HUES64 (cell line): ENCODE measurements at regions not wholly inside any gene's neighbourhood (a gene's known extent, or its start where the extent isn't known, plus 50 kb on each side); places are given as distances from the start of the nearest gene placed in this dataset.

ENCODE experiments used
- H3K27ac ChIP-seq: 2 replicates; pipeline ENCODE4 v1.7.0; 2013; ENCODE audit warnings: low read depth, low read length, inconsistent platforms
- H3K27me3 ChIP-seq: 2 replicates; pipeline ENCODE4 v1.6.1; 2013; ENCODE audit warnings: mild to moderate bottlenecking, low read length; ENCODE audit not compliant: insufficient read depth
- H3K36me3 ChIP-seq: 2 replicates; pipeline ENCODE4 v1.6.1; 2013; ENCODE audit warnings: mild to moderate bottlenecking, low read length; ENCODE audit not compliant: insufficient read depth
- H3K4me1 ChIP-seq: 2 replicates; pipeline ENCODE4 v1.6.1; 2013; ENCODE audit warnings: mild to moderate bottlenecking, low read length, moderate library complexity; ENCODE audit not compliant: insufficient read depth
- H3K4me3 ChIP-seq: 2 replicates; pipeline ENCODE4 v1.5.1; 2013; ENCODE audit warnings: mild to moderate bottlenecking, low read length, moderate library complexity
- H3K9ac ChIP-seq: 2 replicates; pipeline ENCODE4 v1.6.1; 2013; ENCODE audit warnings: mild to moderate bottlenecking, low read depth, low read length
- H3K9me3 ChIP-seq: 2 replicates; pipeline ENCODE4 v1.6.1; 2013; ENCODE audit warnings: low read depth, low read length; ENCODE audit not compliant: insufficient read depth
- WGBS: fragments of 150-250, 120-280 bp; methylation state at CpG from one replicate; pipeline ENCODE4 v1.1.7; 2013; ENCODE audit warnings: missing lambda C conversion rate; 5-methylcytosine and 5-hydroxymethylcytosine counted together

DNA sequence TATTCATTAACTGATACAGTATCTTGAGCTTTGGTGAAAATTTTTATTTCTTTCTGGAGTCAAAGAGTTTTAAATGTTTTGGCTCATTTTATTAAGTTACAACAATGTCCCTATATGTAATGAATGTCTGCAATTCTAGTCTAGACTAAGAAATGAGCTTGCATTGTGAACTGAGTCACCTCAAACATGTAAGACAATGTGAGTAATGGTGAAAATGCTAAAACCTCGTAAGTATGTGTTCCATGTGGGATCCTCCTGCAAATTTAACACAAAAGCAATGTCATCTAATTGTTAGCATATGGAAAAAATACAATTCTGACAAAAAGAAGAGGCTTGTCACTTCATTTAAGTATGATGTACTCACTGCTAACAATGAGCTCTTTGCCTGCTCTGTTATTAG, 480.5 kb upstream of the FSTL5 start:
- Histone ChIP-seq H3K4me3 (no peak overlapping the region), H3K36me3 (no peaks in the 10 kb centered on the region), H3K27me3 (no peaks in the 10 kb centered on the region), H3K9me3 (no peaks in the 10 kb centered on the region), H3K9ac (no peak overlapping the region), H3K4me1 (no peaks in the 10 kb centered on the region), H3K27ac (no peak overlapping the region)
- WGBS = 75% methylated on average over 1 of the region's 1 CpG

DNA sequence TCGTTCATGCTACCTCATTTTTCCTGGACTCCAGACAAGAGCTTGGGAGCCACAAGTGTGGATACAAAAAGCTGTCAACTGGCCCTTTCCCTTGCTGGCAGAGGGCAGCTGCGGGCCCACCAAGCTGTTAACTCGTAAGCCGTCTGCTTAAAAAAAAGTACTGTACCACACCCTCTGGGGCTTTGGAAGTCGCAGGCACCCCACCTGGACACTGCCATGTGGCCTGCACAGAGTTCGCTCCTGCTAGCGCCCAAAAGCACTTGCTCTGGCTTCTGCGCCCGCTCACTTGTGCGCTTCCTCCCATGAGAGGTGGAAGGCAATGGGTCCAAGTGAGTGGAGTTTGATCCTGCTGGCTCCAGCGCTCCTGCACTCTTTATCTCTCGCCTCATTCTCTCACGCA, 476.4 kb upstream of the FSTL5 start:
- Histone ChIP-seq H3K9me3 (no peaks in the 10 kb centered on the region), H3K27me3 (no peaks in the 10 kb centered on the region), H3K4me3 (no peak overlapping the region), H3K9ac (no peak overlapping the region), H3K36me3 (no peaks in the 10 kb centered on the region), H3K27ac (no peak overlapping the region), H3K4me1 (no peaks in the 10 kb centered on the region)
- WGBS = 96% methylated on average over 13 of the region's 13 CpGs

GRCh38 chr4:162634390-162634789, 470.6 kb upstream of the FSTL5 start:
- Histone ChIP-seq H3K4me1 (no peaks in the 10 kb centered on the region), H3K9me3 (no peaks in the 10 kb centered on the region), H3K36me3 (no peaks in the 10 kb centered on the region), H3K27me3 (no peaks in the 10 kb centered on the region), H3K4me3 (no peak overlapping the region), H3K27ac (no peak overlapping the region), H3K9ac (no peak overlapping the region)
- 85% methylated on average over 2 of the region's 2 CpGs for WGBS

GRCh38 chr4:162622664-162623063, 458.9 kb upstream of the FSTL5 start:
- WGBS = 95% methylated on average over 2 of the region's 2 CpGs
- H3K36me3 ChIP-seq = no peaks in the 10 kb centered on the region
- no peak overlapping the region for H3K4me3 ChIP-seq
- no peaks in the 10 kb centered on the region for H3K27me3 ChIP-seq
- no peak overlapping the region for H3K9ac ChIP-seq
- no peaks in the 10 kb centered on the region for H3K4me1 ChIP-seq
- H3K9me3 ChIP-seq = no peaks in the 10 kb centered on the region
- no peak overlapping the region for H3K27ac ChIP-seq

GRCh38 chr4:162610116-162610515, 446.3 kb upstream of the FSTL5 start:
- no peaks in the 10 kb centered on the region for H3K9me3 ChIP-seq
- H3K4me1 ChIP-seq = peaks cover 11% of the 10 kb centered on the region
- no peak overlapping the region for H3K4me3 ChIP-seq
- no peaks in the 10 kb centered on the region for H3K36me3 ChIP-seq
- peak overlapping the region; percentile 34; the same call in 1 of the 2 replicates for H3K27ac ChIP-seq
- no peaks in the 10 kb centered on the region for H3K27me3 ChIP-seq
- H3K9ac ChIP-seq = no peak overlapping the region

DNA sequence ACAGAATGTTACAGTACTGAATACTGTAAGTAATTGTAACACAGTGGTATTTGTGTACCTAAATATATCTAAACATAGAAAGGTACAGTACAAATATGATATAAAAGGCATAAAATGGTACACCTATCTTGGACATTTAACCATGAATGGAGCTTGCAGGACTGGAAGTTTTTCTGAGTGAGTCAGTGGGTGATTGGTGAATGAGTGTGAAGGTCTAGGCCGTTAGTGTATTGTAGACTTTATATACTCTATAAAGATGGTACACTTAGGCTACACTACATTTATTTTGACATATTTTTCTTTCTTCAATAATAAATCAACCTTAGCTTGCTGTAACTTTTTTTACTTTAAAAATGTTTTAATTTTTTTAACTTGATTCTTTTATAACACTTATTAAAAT, 422.5 kb upstream of the FSTL5 start:
- H3K27ac ChIP-seq = no peak overlapping the region
- H3K9me3 ChIP-seq = no peaks in the 10 kb centered on the region
- no peaks in the 10 kb centered on the region for H3K4me1 ChIP-seq
- H3K27me3 ChIP-seq = no peaks in the 10 kb centered on the region
- WGBS = no CpG with 5 or more reads among the region's 1 CpG
- no peak overlapping the region for H3K9ac ChIP-seq
- no peaks in the 10 kb centered on the region for H3K36me3 ChIP-seq
- no peak overlapping the region for H3K4me3 ChIP-seq

DNA sequence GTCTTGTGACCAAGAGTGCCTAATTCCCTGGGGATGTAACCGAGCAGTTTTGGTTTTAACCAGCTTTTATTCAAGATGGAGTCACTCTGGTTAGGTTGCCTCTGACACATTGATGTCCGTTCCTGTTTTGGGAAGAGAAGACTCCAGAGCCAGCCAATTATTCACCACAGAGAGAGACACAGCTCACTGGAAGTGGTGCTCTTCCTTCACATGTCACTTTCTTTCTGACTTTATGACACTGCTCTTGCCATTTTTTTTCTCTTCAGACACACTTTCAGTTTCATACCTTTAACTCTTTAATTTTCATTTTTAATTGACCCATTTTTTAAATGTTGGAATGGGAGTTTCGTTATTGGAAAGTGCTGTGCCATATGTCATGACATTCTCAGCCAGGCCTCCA, 418.4 kb upstream of the FSTL5 start:
- no peak overlapping the region for H3K9ac ChIP-seq
- no peaks in the 10 kb centered on the region for H3K36me3 ChIP-seq
- H3K9me3 ChIP-seq = no peaks in the 10 kb centered on the region
- H3K27ac ChIP-seq = no peak overlapping the region
- no peak overlapping the region for H3K4me3 ChIP-seq
- H3K4me1 ChIP-seq = no peaks in the 10 kb centered on the region
- 65% methylated on average over 3 of the region's 3 CpGs for WGBS
- H3K27me3 ChIP-seq = no peaks in the 10 kb centered on the region

DNA sequence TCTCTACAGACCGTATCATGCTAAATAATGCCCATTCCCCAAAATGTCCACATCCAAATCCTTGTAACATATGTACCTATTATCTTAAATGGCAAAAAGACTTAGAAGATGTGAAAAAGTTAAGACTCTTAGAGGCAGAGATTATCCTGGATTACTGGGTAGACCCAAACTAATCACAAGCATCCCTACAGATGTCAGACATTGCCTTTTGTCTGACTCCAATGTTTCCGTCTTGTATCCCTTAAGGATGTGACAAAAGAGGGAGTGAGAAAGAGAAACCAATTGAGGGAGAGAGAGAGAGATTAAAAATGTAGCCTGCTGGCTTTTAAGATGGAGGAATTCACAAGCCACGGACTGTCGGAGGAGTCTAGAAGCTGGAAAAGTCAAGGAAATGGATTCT, 401.9 kb upstream of the FSTL5 start:
- Histone ChIP-seq H3K4me3 (no peak overlapping the region), H3K9ac (no peak overlapping the region), H3K27ac (no peak overlapping the region), H3K9me3 (no peaks in the 10 kb centered on the region), H3K4me1 (no peaks in the 10 kb centered on the region), H3K27me3 (no peaks in the 10 kb centered on the region), H3K36me3 (no peaks in the 10 kb centered on the region)
- WGBS = 49% methylated on average over 4 of the region's 4 CpGs

DNA sequence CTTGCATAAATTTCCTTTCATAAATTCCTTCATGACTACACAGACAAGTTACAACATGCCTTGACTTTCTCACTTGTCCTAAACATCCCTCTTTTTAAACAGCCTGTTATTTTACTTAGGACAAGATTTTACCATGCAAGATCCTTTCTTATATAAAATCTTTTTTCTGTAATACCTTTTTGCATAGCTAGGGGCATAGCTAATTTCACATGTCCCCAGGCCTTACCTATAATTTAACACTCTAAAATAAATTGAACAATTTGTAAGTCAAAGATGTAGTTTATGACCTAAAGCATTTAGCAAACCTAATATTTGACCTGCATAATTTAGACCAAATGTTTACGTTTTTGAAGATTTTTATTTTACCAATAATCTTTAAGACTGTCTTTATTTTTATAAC, 396.3 kb upstream of the FSTL5 start:
- Histone ChIP-seq H3K27me3 (no peaks in the 10 kb centered on the region), H3K27ac (no peak overlapping the region), H3K9ac (no peak overlapping the region), H3K36me3 (no peaks in the 10 kb centered on the region), H3K4me3 (no peak overlapping the region), H3K9me3 (0 out of 2 replicates have a peak, but pooled peaks cover under 1% of the 10 kb centered on the region), H3K4me1 (no peaks in the 10 kb centered on the region)
- 100% methylated on average over 1 of the region's 1 CpG for WGBS

GRCh38 chr4:162557516-162558106, 393.8 kb upstream of the FSTL5 start:
- H3K27me3 ChIP-seq = no peaks in the 10 kb centered on the region
- no peak overlapping the region for H3K9ac ChIP-seq
- no peaks in the 10 kb centered on the region for H3K4me1 ChIP-seq
- 89% methylated on average over 4 of the region's 4 CpGs for WGBS
- no peak overlapping the region for H3K27ac ChIP-seq
- 0 out of 2 replicates have a peak, but pooled peaks cover 8% of the 10 kb centered on the region for H3K9me3 ChIP-seq
- no peaks in the 10 kb centered on the region for H3K36me3 ChIP-seq
- no peak overlapping the region for H3K4me3 ChIP-seq

DNA sequence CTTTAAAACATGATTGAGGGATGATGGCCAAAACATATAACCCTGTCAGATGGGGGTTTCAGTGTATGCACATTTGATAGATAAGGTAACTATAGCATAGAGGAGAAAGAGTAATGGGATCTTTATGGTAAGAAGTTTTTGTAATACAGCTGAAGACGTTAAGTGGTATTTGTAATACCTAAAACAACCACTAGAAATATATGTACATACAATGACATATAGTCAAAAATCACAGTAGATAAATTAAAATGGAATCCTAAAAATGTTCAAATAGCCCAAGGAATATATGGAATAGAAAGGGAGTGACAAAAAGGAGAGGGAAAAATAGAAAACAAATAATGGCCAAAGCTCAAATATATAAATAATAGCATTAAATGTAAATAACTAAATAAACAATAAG, 371.3 kb upstream of the FSTL5 start:
- H3K27ac ChIP-seq = no peak overlapping the region

GRCh38 chr4:162523171-162523570, 359.4 kb upstream of the FSTL5 start:
- Histone ChIP-seq H3K36me3 (no peaks in the 10 kb centered on the region), H3K9me3 (no peaks in the 10 kb centered on the region), H3K27me3 (no peaks in the 10 kb centered on the region), H3K4me1 (no peaks in the 10 kb centered on the region), H3K9ac (no peak overlapping the region), H3K27ac (no peak overlapping the region), H3K4me3 (no peak overlapping the region)
- 97% methylated on average over 4 of the region's 4 CpGs for WGBS

More for the DNA sequence above, 371.3 kb upstream of the FSTL5 start:
- Histone ChIP-seq H3K9me3 (no peaks in the 10 kb centered on the region), H3K4me3 (no peak overlapping the region), H3K27me3 (no peaks in the 10 kb centered on the region), H3K9ac (no peak overlapping the region), H3K4me1 (no peaks in the 10 kb centered on the region), H3K36me3 (no peaks in the 10 kb centered on the region)
- WGBS = no CpG with 5 or more reads among the region's 1 CpG
